Peyer's patch (tissue), 4 donors: ENCODE measurements at regions not wholly inside any gene's neighbourhood (a gene's known extent, or its start where the extent isn't known, plus 50 kb on each side); places are given as distances from the start of the nearest gene placed in this dataset.
"Not testable (repeated sequence)": the region's sequence is repeated elsewhere in the genome, so short reads cannot be mapped to it uniquely, and the experiment has no call there.

Source experiments
- DNase-seq, 3 donors: peaks; one replicate each; pipeline ENCODE4 v3.0.0-alpha.2; 2017 to 2019
- H3K27ac ChIP-seq, 4 donors: fragments of 200-600 bp; sonication (generic); one replicate each; pipeline ENCODE4 v1.5.1; 2016 to 2019
- H3K27me3 ChIP-seq, 2 donors: fragments of 200-600 bp; sonication (generic); one replicate each; pipeline ENCODE4 v1.5.1; 2019
- H3K36me3 ChIP-seq, 3 donors: fragments of 200-600 bp; sonication (generic); one replicate each; pipeline ENCODE4 v1.5.1; 2016 to 2019
- H3K4me1 ChIP-seq, 4 donors: fragments of 200-600 bp; sonication (generic); one replicate each; pipeline ENCODE4 v1.5.1; 2016 to 2019
- H3K4me3 ChIP-seq, 4 donors: fragments of 200-600 bp; sonication (generic); 1 replicate in 3 of 4; 2 replicates in 1 of 4; pipeline ENCODE4 v1.5.1; 2016 to 2019; ENCODE audit warnings: mild to moderate bottlenecking in 1 of 4
- H3K9me3 ChIP-seq, 4 donors: fragments of 200-600 bp; sonication (generic); one replicate each; pipeline ENCODE4 v1.5.1; 2016 to 2019; ENCODE audit warnings: mild to moderate bottlenecking in 1 of 4
- POLR2A ChIP-seq, 2 donors: fragments of 450-650 bp; IDR thresholded peaks; one replicate each; pipeline ENCODE4 v1.5.1; 2017; ENCODE audit warnings: antibody characterized with exemption in 2 of 2, mild to moderate bottlenecking in 2 of 2, moderate library complexity in 2 of 2
- TF ChIP-seq, protein P1 (sequence below), 6 experiments: fragments of 450-650 bp in 4 of 6; fragments of 200-600 bp in 2 of 6; sonication (generic) in 1 of 6; IDR thresholded peaks; one replicate each; pipeline ENCODE4 v1.5.1; 2017 to 2019; ENCODE audit warnings: antibody characterized with exemption in 6 of 6, mild to moderate bottlenecking in 3 of 6, moderate library complexity in 1 of 6

DNA sequence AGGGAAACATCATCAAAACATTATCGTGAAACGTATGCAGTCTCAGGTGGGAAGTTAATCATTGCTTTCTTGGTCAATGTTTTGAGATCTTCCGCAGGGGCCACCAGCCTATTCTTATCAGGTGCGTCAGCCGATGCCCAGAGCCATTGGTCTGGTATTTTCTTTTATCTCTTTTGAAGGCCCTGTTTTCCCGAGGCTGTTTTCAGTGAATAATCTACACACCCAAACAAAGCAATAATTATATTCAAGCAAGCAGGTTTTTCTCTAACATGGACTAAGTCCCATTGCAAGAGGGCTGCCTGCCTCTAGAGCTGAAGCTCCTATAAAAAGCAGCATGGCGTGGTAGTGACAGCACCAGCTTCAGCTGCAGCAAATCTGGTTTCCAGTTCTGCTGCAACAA lies 430.0 kb upstream of the ID2 start:
- no peaks in the 10 kb centered on the region for H3K27me3 ChIP-seq
- H3K9me3 ChIP-seq = no peaks in the 10 kb centered on the region
- no peak overlapping the region for H3K4me3 ChIP-seq
- no peak for DNase-seq
- no peak for TF ChIP-seq POLR2A (IDR thresholded peaks at IDR 0.05)
- TF ChIP-seq, protein P1, sequence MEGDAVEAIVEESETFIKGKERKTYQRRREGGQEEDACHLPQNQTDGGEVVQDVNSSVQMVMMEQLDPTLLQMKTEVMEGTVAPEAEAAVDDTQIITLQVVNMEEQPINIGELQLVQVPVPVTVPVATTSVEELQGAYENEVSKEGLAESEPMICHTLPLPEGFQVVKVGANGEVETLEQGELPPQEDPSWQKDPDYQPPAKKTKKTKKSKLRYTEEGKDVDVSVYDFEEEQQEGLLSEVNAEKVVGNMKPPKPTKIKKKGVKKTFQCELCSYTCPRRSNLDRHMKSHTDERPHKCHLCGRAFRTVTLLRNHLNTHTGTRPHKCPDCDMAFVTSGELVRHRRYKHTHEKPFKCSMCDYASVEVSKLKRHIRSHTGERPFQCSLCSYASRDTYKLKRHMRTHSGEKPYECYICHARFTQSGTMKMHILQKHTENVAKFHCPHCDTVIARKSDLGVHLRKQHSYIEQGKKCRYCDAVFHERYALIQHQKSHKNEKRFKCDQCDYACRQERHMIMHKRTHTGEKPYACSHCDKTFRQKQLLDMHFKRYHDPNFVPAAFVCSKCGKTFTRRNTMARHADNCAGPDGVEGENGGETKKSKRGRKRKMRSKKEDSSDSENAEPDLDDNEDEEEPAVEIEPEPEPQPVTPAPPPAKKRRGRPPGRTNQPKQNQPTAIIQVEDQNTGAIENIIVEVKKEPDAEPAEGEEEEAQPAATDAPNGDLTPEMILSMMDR (IDR thresholded peaks at IDR 0.05) = no peak
- no peaks in the 10 kb centered on the region for H3K36me3 ChIP-seq
- H3K4me1 ChIP-seq = no peaks in the 10 kb centered on the region
- H3K27ac ChIP-seq = no peak overlapping the region

DNA sequence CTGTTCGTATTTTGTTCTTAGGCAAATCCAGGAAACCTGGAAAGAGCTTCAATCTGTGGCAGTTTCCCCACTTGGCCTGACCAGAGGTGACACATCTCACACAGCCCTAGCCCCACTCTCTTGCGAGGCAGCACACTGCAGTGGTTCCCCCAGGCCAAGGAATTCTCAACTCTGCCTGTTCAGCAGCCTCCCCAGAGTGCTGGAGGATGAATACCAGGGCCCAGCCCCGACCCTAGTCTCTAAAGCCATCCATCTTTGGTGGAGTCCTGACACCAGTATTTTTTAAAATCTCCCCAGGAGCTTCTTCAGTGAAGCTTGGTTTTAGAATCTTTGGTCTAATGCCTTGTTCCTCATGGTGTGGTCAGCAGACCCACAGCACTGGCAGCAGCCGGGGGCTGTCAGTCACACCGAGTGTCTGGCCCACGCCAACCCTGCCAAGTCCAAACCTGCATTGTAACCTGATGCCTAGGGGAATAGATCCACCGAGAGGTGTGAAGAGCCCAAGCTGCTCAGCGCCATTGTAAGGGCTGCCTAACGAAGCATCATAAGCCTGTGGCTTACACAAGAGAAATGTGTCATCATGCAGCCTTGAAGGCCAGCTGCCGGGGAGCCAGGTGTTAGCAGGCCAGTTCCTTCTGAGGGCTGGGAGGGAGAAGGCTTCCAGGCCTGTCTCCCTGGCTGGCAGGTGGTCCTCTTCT lies 428.7 kb upstream of the ID2 start:
- H3K36me3 ChIP-seq = no peaks in the 10 kb centered on the region
- H3K27me3 ChIP-seq = no peaks in the 10 kb centered on the region
- no peaks in the 10 kb centered on the region for H3K4me1 ChIP-seq
- no peaks in the 10 kb centered on the region for H3K9me3 ChIP-seq
- TF ChIP-seq, protein P1 (IDR thresholded peaks at IDR 0.05) = no peak
- TF ChIP-seq POLR2A (IDR thresholded peaks at IDR 0.05) = no peak
- H3K4me3 ChIP-seq = no peak overlapping the region
- no peak overlapping the region for H3K27ac ChIP-seq
- no peak for DNase-seq

DNA sequence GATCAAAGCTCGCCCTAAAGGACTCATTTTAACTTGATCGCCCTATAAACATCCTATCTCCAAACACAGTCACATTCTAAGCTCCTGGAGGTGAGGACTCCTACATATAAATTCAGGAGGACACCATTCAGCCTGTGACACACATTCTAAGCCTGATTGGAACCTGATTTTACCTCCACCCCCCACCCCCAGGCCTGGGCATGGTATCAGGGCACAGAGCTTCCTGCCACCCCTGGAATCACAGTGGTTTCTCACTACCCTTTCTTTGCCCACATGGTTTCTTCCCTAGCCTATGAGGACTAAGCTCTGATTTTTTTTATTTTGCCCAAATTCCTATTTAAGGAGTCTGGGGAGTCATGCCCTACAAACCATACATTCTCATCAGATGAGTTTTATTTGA lies 428.1 kb upstream of the ID2 start:
- H3K4me3 ChIP-seq = no peak overlapping the region
- no peak for DNase-seq
- no peaks in the 10 kb centered on the region for H3K4me1 ChIP-seq
- no peaks in the 10 kb centered on the region for H3K9me3 ChIP-seq
- H3K27me3 ChIP-seq = no peaks in the 10 kb centered on the region
- H3K36me3 ChIP-seq = no peaks in the 10 kb centered on the region
- H3K27ac ChIP-seq = no peak overlapping the region
- no peak for TF ChIP-seq POLR2A (IDR thresholded peaks at IDR 0.05)
- TF ChIP-seq, protein P1 (IDR thresholded peaks at IDR 0.05) = no peak

DNA sequence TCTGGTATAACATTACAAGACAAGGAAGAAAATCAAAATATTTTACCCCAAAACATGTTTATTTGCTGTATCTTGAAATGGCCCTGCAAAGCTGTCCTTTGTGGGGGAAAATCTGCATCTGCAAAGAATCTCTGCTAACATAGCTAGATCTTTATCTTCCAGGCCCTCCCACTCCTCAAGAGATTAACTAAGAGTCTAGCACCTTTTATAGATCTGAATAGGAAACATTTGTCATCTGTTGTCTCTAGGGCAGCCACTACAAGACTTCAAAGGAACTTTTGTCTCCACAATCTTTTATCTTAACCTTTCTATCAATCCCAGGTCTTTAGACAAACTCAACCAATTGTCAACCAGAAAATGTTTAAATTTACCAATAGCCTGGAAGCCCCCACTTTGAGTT lies 427.6 kb upstream of the ID2 start:
- H3K27ac ChIP-seq, H3K9me3 ChIP-seq, H3K4me1 ChIP-seq, H3K36me3 ChIP-seq, DNase-seq, H3K4me3 ChIP-seq, H3K27me3 ChIP-seq: not testable (repeated sequence)

DNA sequence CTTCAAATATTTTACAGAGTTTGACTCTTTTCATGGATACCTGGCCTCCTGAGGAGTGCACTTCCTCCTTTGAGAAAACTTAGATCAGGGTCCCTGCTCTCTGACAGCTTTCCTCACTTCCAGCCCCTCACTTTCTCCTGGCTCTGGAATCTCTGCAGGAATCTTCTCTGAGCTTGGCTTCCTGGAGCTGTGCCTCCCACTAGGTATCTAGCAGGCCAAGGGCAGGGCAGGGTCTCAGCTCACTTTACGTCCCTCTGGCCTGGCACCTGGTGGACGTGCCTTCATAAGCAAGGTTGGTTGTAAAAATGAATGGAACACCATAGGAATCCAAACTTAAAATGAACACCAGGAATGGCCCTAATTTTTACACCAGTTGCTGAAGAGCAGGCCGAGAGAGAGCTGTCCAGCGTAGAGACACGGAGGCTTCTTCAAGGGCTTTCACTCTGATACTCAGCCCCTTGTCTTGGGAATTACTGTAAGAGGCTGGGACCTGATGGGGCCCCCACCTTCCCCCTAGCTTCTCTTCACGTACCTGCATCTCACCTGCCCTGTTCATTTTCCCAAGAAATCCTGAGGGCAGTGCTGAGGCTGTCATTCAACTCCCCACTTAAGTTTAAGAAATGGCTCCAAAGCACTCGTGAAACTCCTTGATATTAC lies 426.9 kb upstream of the ID2 start:
- Histone ChIP-seq H3K9me3 (no peaks in the 10 kb centered on the region), H3K36me3 (no peaks in the 10 kb centered on the region), H3K4me1 (no peaks in the 10 kb centered on the region), H3K4me3 (no peak overlapping the region), H3K27ac (no peak overlapping the region), H3K27me3 (no peaks in the 10 kb centered on the region)
- no peak for TF ChIP-seq POLR2A (IDR thresholded peaks at IDR 0.05)
- TF ChIP-seq, protein P1 (IDR thresholded peaks at IDR 0.05) = no peak
- no peak for DNase-seq

DNA sequence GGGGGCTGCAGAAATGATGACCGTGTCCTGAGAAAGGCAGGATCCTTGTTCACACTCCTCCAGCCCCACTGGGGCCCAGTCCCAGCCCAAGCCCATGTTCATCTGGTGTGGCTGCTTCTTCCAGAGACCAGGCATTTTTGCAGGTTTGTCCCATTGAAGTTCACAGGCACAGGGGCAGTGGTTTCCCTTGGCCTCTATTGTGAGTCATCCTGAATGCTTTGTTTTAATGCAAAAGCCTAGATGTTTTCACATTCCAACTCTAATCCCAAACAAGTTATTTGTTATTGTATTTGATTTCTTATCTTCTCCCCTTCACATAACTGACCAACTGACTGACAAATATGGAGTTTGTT lies 426.4 kb upstream of the ID2 start:
- H3K4me1 ChIP-seq = no peaks in the 10 kb centered on the region

More for the DNA sequence above, 426.4 kb upstream of the ID2 start:
- H3K27me3 ChIP-seq = no peaks in the 10 kb centered on the region
- no peak overlapping the region for H3K27ac ChIP-seq
- no peaks in the 10 kb centered on the region for H3K9me3 ChIP-seq
- DNase-seq = no peak
- TF ChIP-seq, protein P1 (IDR thresholded peaks at IDR 0.05) = no peak
- TF ChIP-seq POLR2A (IDR thresholded peaks at IDR 0.05) = no peak
- no peak overlapping the region for H3K4me3 ChIP-seq
- no peaks in the 10 kb centered on the region for H3K36me3 ChIP-seq
